COLO668 (cell line): ENCODE measurements at regions not wholly inside any gene's neighbourhood (a gene's known extent, or its start where the extent isn't known, plus 50 kb on each side); places are given as distances from the start of the nearest gene placed in this dataset.

Experiments used
- DNase-seq: peaks from one replicate; lab custom pipeline; 2025; ENCODE audit not compliant: unreplicated experiment; lab: John Stamatoyannopoulos, UW

- DNase-seq, result no peak
These were observed 299.9 kb upstream of the HABP2 start for GRCh38 chr10:113252650-113253618.

- DNase-seq, result no peak
These were observed 293.2 kb upstream of the HABP2 start for GRCh38 chr10:113259576-113260226.

- peak; percentile 12 for DNase-seq
These were observed 291.7 kb upstream of the HABP2 start for GRCh38 chr10:113261161-113261560.

GRCh38 chr10:113261611-113262091 is 291.2 kb upstream of the HABP2 start:
- no peak for DNase-seq

GRCh38 chr10:113263056-113263455 is 289.8 kb upstream of the HABP2 start:
- DNase-seq, result no peak

- DNase-seq, result no peak
These were observed 288.3 kb upstream of the HABP2 start for GRCh38 chr10:113264333-113265131.

- DNase-seq, result no peak
These were observed 286.7 kb upstream of the HABP2 start for GRCh38 chr10:113266147-113266546.

- DNase-seq, result no peak
These were observed 285.0 kb upstream of the HABP2 start for GRCh38 chr10:113267619-113268562.

- DNase-seq, result no peak
These were observed 283.5 kb upstream of the HABP2 start for GRCh38 chr10:113269333-113269732.

GRCh38 chr10:113272511-113272910 is 280.3 kb upstream of the HABP2 start:
- no peak for DNase-seq

- no peak for DNase-seq
These were observed 279.4 kb upstream of the HABP2 start for GRCh38 chr10:113273181-113274163.

GRCh38 chr10:113274176-113274829 is 278.6 kb upstream of the HABP2 start:
- no peak for DNase-seq

- no peak for DNase-seq
These were observed 274.6 kb upstream of the HABP2 start for GRCh38 chr10:113278221-113278620.

- no peak for DNase-seq
These were observed 274.2 kb upstream of the HABP2 start for GRCh38 chr10:113278664-113279063.

GRCh38 chr10:113279262-113279661 is 273.6 kb upstream of the HABP2 start:
- no peak for DNase-seq

GRCh38 chr10:113282564-113282963 is 270.3 kb upstream of the HABP2 start:
- DNase-seq, result no peak

- DNase-seq, result no peak
These were observed 269.7 kb upstream of the HABP2 start for GRCh38 chr10:113283189-113283588.

GRCh38 chr10:113284635-113285034 is 268.2 kb upstream of the HABP2 start:
- no peak for DNase-seq
